22Rv1 (cell line): ENCODE measurements at regions not wholly inside any gene's neighbourhood (a gene's known extent, or its start where the extent isn't known, plus 50 kb on each side); places are given as distances from the start of the nearest gene placed in this dataset.

Experiments used
- ZFX ChIP-seq: fragments of 450-650 bp; IDR thresholded peaks from 2 replicates; pipeline ENCODE4 v1.6.1; 2017; ENCODE audit warnings: antibody characterized with exemption, borderline replicate concordance
- TF ChIP-seq, protein P1 (sequence below): fragments of 450-650 bp; IDR thresholded peaks from 2 replicates; pipeline ENCODE4 v1.5.1; 2017; ENCODE audit warnings: mild to moderate bottlenecking

DNA sequence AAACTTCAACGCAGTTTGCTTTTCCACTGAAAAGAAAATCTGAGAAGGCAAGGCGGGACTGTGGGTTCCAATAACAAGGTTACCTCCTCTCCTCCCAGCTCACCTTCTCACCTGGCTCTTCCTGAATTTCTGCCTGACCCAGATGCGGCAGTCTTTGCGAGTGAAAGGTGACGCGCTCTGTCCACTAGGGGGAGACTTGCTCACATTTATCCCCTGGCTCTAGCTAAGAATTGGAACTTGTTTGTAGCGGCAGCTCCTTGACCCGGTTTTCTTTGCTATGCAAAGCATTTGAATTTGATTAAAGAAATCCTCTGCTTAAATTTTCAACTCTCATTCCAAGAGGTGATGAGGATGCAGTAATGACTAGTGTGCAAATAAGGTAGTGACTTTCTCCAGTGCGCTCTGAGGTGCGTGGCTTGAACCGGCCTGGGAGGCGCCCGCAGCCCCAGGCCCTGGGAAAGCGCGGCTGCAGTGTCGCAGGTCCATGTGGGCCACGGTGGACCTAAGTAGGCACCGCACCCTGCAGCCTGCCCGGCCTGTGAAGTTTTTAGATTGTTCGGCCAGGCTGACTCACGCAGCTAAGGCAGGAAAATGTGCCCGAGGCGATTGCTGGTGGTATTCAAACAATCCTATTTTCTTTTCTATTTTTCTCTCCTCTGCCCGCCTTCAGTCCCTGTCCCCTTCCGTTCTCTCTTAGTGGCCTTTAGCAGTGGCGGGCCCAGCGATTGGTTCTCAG lies 336.9 kb upstream of the NPSR1 start:
- TF ChIP-seq, protein P1, sequence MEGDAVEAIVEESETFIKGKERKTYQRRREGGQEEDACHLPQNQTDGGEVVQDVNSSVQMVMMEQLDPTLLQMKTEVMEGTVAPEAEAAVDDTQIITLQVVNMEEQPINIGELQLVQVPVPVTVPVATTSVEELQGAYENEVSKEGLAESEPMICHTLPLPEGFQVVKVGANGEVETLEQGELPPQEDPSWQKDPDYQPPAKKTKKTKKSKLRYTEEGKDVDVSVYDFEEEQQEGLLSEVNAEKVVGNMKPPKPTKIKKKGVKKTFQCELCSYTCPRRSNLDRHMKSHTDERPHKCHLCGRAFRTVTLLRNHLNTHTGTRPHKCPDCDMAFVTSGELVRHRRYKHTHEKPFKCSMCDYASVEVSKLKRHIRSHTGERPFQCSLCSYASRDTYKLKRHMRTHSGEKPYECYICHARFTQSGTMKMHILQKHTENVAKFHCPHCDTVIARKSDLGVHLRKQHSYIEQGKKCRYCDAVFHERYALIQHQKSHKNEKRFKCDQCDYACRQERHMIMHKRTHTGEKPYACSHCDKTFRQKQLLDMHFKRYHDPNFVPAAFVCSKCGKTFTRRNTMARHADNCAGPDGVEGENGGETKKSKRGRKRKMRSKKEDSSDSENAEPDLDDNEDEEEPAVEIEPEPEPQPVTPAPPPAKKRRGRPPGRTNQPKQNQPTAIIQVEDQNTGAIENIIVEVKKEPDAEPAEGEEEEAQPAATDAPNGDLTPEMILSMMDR = peak; percentile 99
- TF ChIP-seq ZFX = no peak
